ENCODE measurements at regions not wholly inside any gene's neighbourhood (a gene's known extent, or its start where the extent isn't known, plus 50 kb on each side); places are given as distances from the start of the nearest gene placed in this dataset.
A peak's percentile ranks its signal among the peaks of the same experiment; 100 is the strongest.

GRCh38 chr7:84331616-84332015 lies 137.0 kb upstream of the SEMA3A start:
- Histone ChIP-seq H3K27me3 (no peaks in the 10 kb centered on the region), H3K4me3 (no peak overlapping the region), H3K27ac (no peak overlapping the region), H3K36me3 (no peaks in the 10 kb centered on the region), H3K4me1 (no peaks in the 10 kb centered on the region), H3K9me3 (no peaks in the 10 kb centered on the region)
- no peak for TF ChIP-seq CTCF (IDR thresholded peaks at IDR 0.05)
- no peak for ATAC-seq
- DNase-seq = no peak
- intact Hi-C loops (cut with DNase I) = no loop called here

DNA sequence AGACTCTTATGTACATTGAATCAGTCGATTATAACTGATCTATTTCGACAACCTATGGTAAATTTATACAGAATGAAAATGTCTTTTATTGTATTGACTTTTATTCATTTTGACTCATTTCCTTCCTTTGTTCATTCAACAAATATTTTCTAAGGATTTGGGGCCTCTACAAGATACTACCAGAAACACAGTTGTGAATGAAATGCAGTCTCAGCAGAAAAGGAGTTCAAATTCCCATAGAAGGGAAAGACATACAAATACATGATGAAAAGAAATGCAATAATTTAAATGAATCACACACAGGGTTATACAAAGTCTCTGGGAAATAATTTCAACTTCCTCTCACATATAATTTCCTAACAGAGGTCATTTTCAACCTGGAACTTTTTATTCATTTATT lies 134.0 kb upstream of the SEMA3A start:
- intact Hi-C loops (cut with DNase I) = no loop called here
- TF ChIP-seq CTCF (IDR thresholded peaks at IDR 0.05) = no peak
- H3K9me3 ChIP-seq = no peaks in the 10 kb centered on the region
- no peak overlapping the region for H3K27ac ChIP-seq
- no peak overlapping the region for H3K4me3 ChIP-seq
- no peaks in the 10 kb centered on the region for H3K36me3 ChIP-seq
- H3K27me3 ChIP-seq = no peaks in the 10 kb centered on the region
- no peaks in the 10 kb centered on the region for H3K4me1 ChIP-seq
- DNase-seq (no peak), ATAC-seq (no peak)

GRCh38 chr7:84324136-84324630 lies 129.6 kb upstream of the SEMA3A start:
- intact Hi-C loops (cut with DNase I) = no loop called here
- TF ChIP-seq CTCF (IDR thresholded peaks at IDR 0.05) = no peak
- no peaks in the 10 kb centered on the region for H3K4me1 ChIP-seq
- no peaks in the 10 kb centered on the region for H3K27me3 ChIP-seq
- peak in 1 of 4 donors; percentile 13 for DNase-seq
- peaks cover 0 to 5% of the 10 kb centered on the region in 2 donors for H3K9me3 ChIP-seq
- H3K4me3 ChIP-seq = no peak overlapping the region
- H3K27ac ChIP-seq = no peak overlapping the region
- no peak for ATAC-seq
- H3K36me3 ChIP-seq = no peaks in the 10 kb centered on the region

DNA sequence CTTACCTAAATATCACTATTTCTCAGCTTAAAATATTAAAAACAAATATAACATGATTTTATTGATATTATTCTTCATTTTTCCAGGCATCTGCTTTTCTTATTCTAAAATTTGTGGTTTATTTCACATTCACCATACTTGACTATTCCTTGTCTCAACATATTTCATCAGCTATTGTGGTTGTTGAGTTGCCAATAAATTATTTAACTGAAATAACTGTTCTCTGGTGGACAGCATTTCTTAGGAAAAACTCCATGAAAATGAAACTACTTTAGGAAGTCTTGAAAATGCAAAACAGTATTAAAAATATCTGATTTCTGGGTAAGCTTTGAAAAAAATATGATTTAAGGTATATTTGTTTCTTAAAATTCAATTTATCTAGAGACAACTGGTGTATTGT lies 122.9 kb upstream of the SEMA3A start:
- DNase-seq (no peak), ATAC-seq (no peak)
- Histone ChIP-seq H3K27ac (no peak overlapping the region), H3K4me1 (no peaks in the 10 kb centered on the region), H3K27me3 (no peaks in the 10 kb centered on the region), H3K36me3 (no peaks in the 10 kb centered on the region), H3K9me3 (peaks cover 0 to 5% of the 10 kb centered on the region in 2 donors), H3K4me3 (no peak overlapping the region)
- intact Hi-C loops (cut with DNase I) = no loop called here
- no peak for TF ChIP-seq CTCF (IDR thresholded peaks at IDR 0.05)

DNA sequence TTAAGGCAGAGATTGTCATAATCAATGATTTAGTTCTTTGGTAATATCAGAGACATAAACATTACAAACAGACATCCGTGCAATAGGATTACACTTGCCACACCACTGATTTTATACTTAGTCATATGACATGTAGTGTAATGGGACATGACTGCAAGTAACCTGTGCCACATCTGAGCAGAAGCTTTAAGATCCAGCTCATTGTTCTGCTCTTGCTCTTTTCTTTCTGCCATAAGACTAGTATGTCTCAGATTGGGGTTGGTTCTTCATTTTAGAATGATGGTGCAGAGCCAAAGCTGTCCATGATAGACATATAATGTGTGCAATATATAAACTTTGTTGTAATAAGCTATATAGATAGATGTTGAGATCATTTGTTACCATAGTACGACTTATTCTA lies 119.7 kb upstream of the SEMA3A start:
- Histone ChIP-seq H3K27ac (no peak overlapping the region), H3K9me3 (no peaks in the 10 kb centered on the region), H3K4me1 (no peaks in the 10 kb centered on the region), H3K27me3 (no peaks in the 10 kb centered on the region), H3K36me3 (no peaks in the 10 kb centered on the region), H3K4me3 (no peak overlapping the region)
- DNase-seq (no peak), ATAC-seq (no peak)
- intact Hi-C loops (cut with DNase I) = no loop called here
- TF ChIP-seq CTCF (IDR thresholded peaks at IDR 0.05) = no peak
